K562 (cell line): ENCODE measurements at regions not wholly inside any gene's neighbourhood (a gene's known extent, or its start where the extent isn't known, plus 50 kb on each side); places are given as distances from the start of the nearest gene placed in this dataset.

ENCODE experiments used
- ATAC-seq: fragments of 200-7000 bp; cut with Tn5 transposase; 3 replicates; pipeline ENCODE4 v1.9.1; 2020; ENCODE audit warnings: moderate library complexity
- BruUV-seq: library from RNA; stranded (reverse); fragments of 400-500 nt; replicated peaks from 2 replicates; lab custom pipeline; 2021; lab: Mats Ljungman, UMichigan
- CTCF ChIA-PET: fragments of 300-600 bp; formaldehyde crosslinking; extraction: SDS; loops from one replicate; lab custom pipeline; 2021; ENCODE audit warnings: low intra/inter-chr PET ratio; lab: Yijun Ruan, JAX
- POLR2A ChIA-PET: fragments of 300-600, 350-650 bp; sonication (Branson Sonifier 250); formaldehyde crosslinking; extraction: SDS; loops from one replicate; lab custom pipeline; 2021; ENCODE audit warnings: antibody characterized with exemption, inconsistent platforms; lab: Yijun Ruan, JAX
- DNase-seq, 4 experiments: peaks; one replicate each; pipeline versions ENCODE4 v3.0.0 to v3.0.0-alpha.2; 2011 to 2018; ENCODE audit warnings: low spot score in 3 of 4, mixed read lengths in 3 of 4; ENCODE audit errors: extremely low read depth in 1 of 4
- FAIRE-seq: peaks from 2 replicates; lab custom pipeline; 2011; peaks lifted over from hg19 to GRCh38; lab: Jason Lieb, UNC
- H2AFZ ChIP-seq: 2 replicates; pipeline ENCODE4 v1.6.0; 2011; ENCODE audit warnings: low read depth, low read length, control low read depth, inconsistent platforms
- H3K27ac ChIP-seq: fragments of 200-600 bp; 3 replicates; pipeline ENCODE4 v1.8.0; 2011; ENCODE audit warnings: low read depth, mild to moderate bottlenecking, control low read depth, inconsistent platforms, low read length, moderate library complexity, mixed read lengths; ENCODE audit errors: extremely low read depth
- H3K27me3 ChIP-seq, 2 experiments: fragments of 300-600 bp in 1 of 2; 2 replicates in 1 of 2; 3 replicates in 1 of 2; pipeline versions ENCODE4 v1.6.0 to v1.8.0; 2011; ENCODE audit warnings: inconsistent platforms in 2 of 2, low read length in 2 of 2, mild to moderate bottlenecking in 1 of 2, mixed read lengths in 1 of 2, moderate library complexity in 1 of 2; ENCODE audit not compliant: control insufficient read depth in 2 of 2, insufficient read depth in 2 of 2
- H3K36me3 ChIP-seq: fragments of 300-600 bp; 3 replicates; pipeline ENCODE4 v1.8.0; 2011; ENCODE audit warnings: mild to moderate bottlenecking, low read length, inconsistent platforms; ENCODE audit not compliant: control insufficient read depth, insufficient read depth
- H3K4me1 ChIP-seq, 2 experiments: fragments of 200-600 bp in 1 of 2; replicated peaks in 1 of 2; 2 replicates in 1 of 2; 3 replicates in 1 of 2; pipeline versions ENCODE4 v1.5.1 to v1.8.0; 2011; ENCODE audit warnings: inconsistent platforms in 2 of 2, low read length in 2 of 2, mild to moderate bottlenecking in 1 of 2, mixed read lengths in 1 of 2, moderate library complexity in 1 of 2; ENCODE audit not compliant: control insufficient read depth in 2 of 2, insufficient read depth in 2 of 2
- H3K4me2 ChIP-seq: 2 replicates; pipeline ENCODE4 v1.6.1; 2011; ENCODE audit warnings: low read length, control low read depth, inconsistent platforms, mixed read lengths; ENCODE audit not compliant: insufficient read depth
- H3K4me3 ChIP-seq: fragments of 200-600 bp; sonication (generic), shearing (Covaris generic); 2 replicates; pipeline ENCODE4 v1.5.1; 2016; ENCODE audit warnings: control low read depth, inconsistent platforms
- H3K79me2 ChIP-seq: fragments of 200-600 bp; 3 replicates; pipeline ENCODE4 v1.8.0; 2011; ENCODE audit warnings: low read length, inconsistent platforms; ENCODE audit not compliant: control insufficient read depth, insufficient read depth
- H3K9ac ChIP-seq, 2 experiments: 2 replicates each; pipeline versions ENCODE4 v1.6.0 to v1.6.1; 2011; ENCODE audit warnings: low read depth in 2 of 2, low read length in 2 of 2, control low read depth in 1 of 2, inconsistent platforms in 1 of 2, mild to moderate bottlenecking in 1 of 2, mixed read lengths in 1 of 2; ENCODE audit not compliant: insufficient read depth in 1 of 2
- H3K9me1 ChIP-seq: one replicate; pipeline ENCODE4 v1.6.0; 2011; ENCODE audit warnings: inconsistent platforms, mild to moderate bottlenecking, low read length, moderate library complexity; ENCODE audit not compliant: control insufficient read depth, insufficient read depth
- H3K9me3 ChIP-seq: replicated peaks from 2 replicates; pipeline ENCODE4 v1.5.1; 2011; ENCODE audit warnings: low read depth, low read length, inconsistent platforms; ENCODE audit not compliant: control insufficient read depth, insufficient read depth
- H4K20me1 ChIP-seq: replicated peaks from 2 replicates; pipeline ENCODE4 v1.6.1; 2011; ENCODE audit warnings: low read length, inconsistent platforms, mixed read lengths; ENCODE audit not compliant: control insufficient read depth, insufficient read depth
- FOSL1 ChIP-seq: fragments of 200-800 bp; sonication (Bioruptor generic); conservative IDR thresholded peaks from 2 replicates; pipeline ENCODE4 v1.6.1; 2016; ENCODE audit warnings: missing genetic modification characterization, missing compliant biosample characterization
- GTF2F1 ChIP-seq: IDR thresholded peaks from 2 replicates; pipeline ENCODE4 v1.6.1; 2011; ENCODE audit warnings: low read depth, low read length, improper control_type of control experiment
- IFI16 ChIP-seq: fragments of 250-450 bp; sonication (Bioruptor Pico); IDR thresholded peaks from 2 replicates; pipeline ENCODE4 v2.1.2; 2022; ENCODE audit warnings: mild to moderate bottlenecking, inconsistent platforms
- MTA3 ChIP-seq: fragments of 450-650 bp; formaldehyde crosslinking; IDR thresholded peaks from 2 replicates; pipeline ENCODE4 v1.6.1; 2017; ENCODE audit warnings: mild to moderate bottlenecking, borderline replicate concordance
- NFE2L1 ChIP-seq: fragments of 450-650 bp; IDR thresholded peaks from 2 replicates; pipeline ENCODE4 v1.6.1; 2016; ENCODE audit warnings: missing genetic modification characterization, low read depth, mild to moderate bottlenecking, missing compliant biosample characterization, moderate library complexity, borderline replicate concordance
- PREB ChIP-seq: sonication (generic); formaldehyde crosslinking; IDR thresholded peaks from 2 replicates; pipeline ENCODE4 v1.8.1; 2023; ENCODE audit warnings: mild to moderate bottlenecking, missing genetic modification reagents
- TBL1XR1 ChIP-seq, 2 experiments: IDR thresholded peaks; 2 replicates each; pipeline ENCODE4 v1.6.1; 2012; ENCODE audit warnings: improper control_type of control experiment in 2 of 2, low read length in 2 of 2, mild to moderate bottlenecking in 1 of 2
- ZNF41 ChIP-seq: fragments of 250-450 bp; sonication (Bioruptor Pico); conservative IDR thresholded peaks from 2 replicates; pipeline ENCODE4 v1.4.0; 2020; ENCODE audit warnings: mild to moderate bottlenecking
- ZNF695 ChIP-seq: fragments of 450-650 bp; formaldehyde crosslinking; IDR thresholded peaks from 2 replicates; pipeline ENCODE4 v1.4.0; 2020; ENCODE audit warnings: mild to moderate bottlenecking, moderate library complexity
- ZNF830 ChIP-seq: fragments of 250-450 bp; sonication (Bioruptor Pico); IDR thresholded peaks from 2 replicates; pipeline ENCODE4 v1.5.0; 2021; ENCODE audit warnings: mild to moderate bottlenecking
- ZSCAN29 ChIP-seq: fragments of 450-650 bp; IDR thresholded peaks from 2 replicates; pipeline ENCODE4 v1.6.1; 2017
- WGBS: fragments of 100-300 bp; shearing (Covaris generic); methylation state at CpG from one replicate; pipeline ENCODE4 v1.1.6; 2016; ENCODE audit warnings: low coverage, mixed read lengths; ENCODE audit not compliant: insufficient coverage; ENCODE audit errors: missing lambda C conversion rate; 5-methylcytosine and 5-hydroxymethylcytosine counted together
- in situ Hi-C: fragments of 300-500 bp; cut with MboI; formaldehyde crosslinking; loops from 4 replicates; pipeline ENCODE4 v1.15.0; 2018; ENCODE audit warnings: inconsistent platforms, mixed read lengths
- intact Hi-C: fragments of 100-400 bp; cut with micrococcal nuclease; formaldehyde crosslinking; loops from 2 replicates; pipeline ENCODE4 v1.14.2; 2022
- TF ChIP-seq, protein P1 (sequence below): fragments of 250-450 bp; sonication (Bioruptor Pico); IDR thresholded peaks from 2 replicates; pipeline ENCODE4 v1.5.0; 2020; ENCODE audit warnings: mild to moderate bottlenecking, borderline replicate concordance

DNA sequence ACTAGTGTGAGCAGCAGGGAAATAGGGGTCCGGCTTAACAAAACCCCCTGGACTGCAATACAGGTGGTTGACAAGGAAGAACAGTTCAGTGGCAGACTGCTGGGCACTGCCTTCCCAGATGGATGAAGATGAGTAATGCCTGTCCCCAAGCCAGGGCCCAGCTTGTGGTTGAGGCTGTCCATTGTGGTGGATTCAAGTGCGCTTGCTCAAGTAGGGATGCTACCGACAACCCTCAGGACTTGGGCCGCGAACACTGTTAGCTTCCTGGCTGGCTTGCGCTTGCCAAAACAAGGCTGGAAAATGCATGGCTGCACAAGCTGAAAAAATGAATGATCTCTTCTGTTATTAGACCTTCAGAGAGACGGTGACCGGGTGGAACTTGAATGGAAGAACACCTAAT is 116.1 kb upstream of the ACBD5 start:
- POLR2A ChIA-PET = no interaction called here
- no peak overlapping the region for H3K4me2 ChIP-seq
- DNase-seq (no peak), FAIRE-seq (no peak), ATAC-seq (no peak)
- H3K9me1 ChIP-seq = no peaks in the 10 kb centered on the region
- peaks cover 0 to 2% of the 10 kb centered on the region in 2 experiments; a peak in 2 of 5 replicates for H3K27me3 ChIP-seq
- no peak overlapping the region for H2AFZ ChIP-seq
- no peaks in the 10 kb centered on the region; a peak in 1 of 5 replicates for H3K4me1 ChIP-seq
- no peak for TF ChIP-seq IFI16 (CRISPR knock-in tag)
- TF ChIP-seq GTF2F1 = no peak
- no peak for TF ChIP-seq ZSCAN29
- no TSS peak for BruUV-seq
- in situ Hi-C loops (loop anchor here (5.0 kb wide), 1 partner anchor 464 kb away; no protein-coding TSS in a partner anchor), intact Hi-C loops (loop anchor here (10.0 kb wide), 1 partner anchor 632 kb away; no protein-coding TSS in a partner anchor)
- CTCF ChIA-PET = interaction anchor here (0.6 kb wide), 1 partner anchor 187 kb away, joined by 3 read pairs; no protein-coding TSS in a partner anchor
- 19% methylated on average over 8 of the region's 8 CpGs for WGBS
- H3K9me3 ChIP-seq = no peaks in the 10 kb centered on the region
- no peaks in the 10 kb centered on the region for H3K79me2 ChIP-seq
- H3K4me3 ChIP-seq = no peak overlapping the region
- H4K20me1 ChIP-seq = no peaks in the 10 kb centered on the region
- no peak overlapping the region for H3K9ac ChIP-seq
- no peaks in the 10 kb centered on the region for H3K36me3 ChIP-seq
- no peak overlapping the region for H3K27ac ChIP-seq

- FAIRE-seq (no peak), DNase-seq (no peak), ATAC-seq (no peak)
- Histone ChIP-seq H3K9me3 (no peaks in the 10 kb centered on the region), H3K4me3 (no peak overlapping the region), H3K9ac (no peak overlapping the region), H3K9me1 (no peaks in the 10 kb centered on the region), H4K20me1 (no peaks in the 10 kb centered on the region), H3K27ac (no peak overlapping the region), H2AFZ (no peak overlapping the region), H3K4me2 (no peak overlapping the region), H3K36me3 (no peaks in the 10 kb centered on the region), H3K4me1 (no peaks in the 10 kb centered on the region; a peak in 1 of 5 replicates), H3K27me3 (peaks cover 0 to 2% of the 10 kb centered on the region in 2 experiments; a peak in 3 of 5 replicates), H3K79me2 (no peaks in the 10 kb centered on the region)
- no TSS peak for BruUV-seq
- POLR2A ChIA-PET = interaction anchor here (0.6 kb wide), 1 partner anchor 436 kb away, joined by 3 read pairs; no protein-coding TSS in a partner anchor
- CTCF ChIA-PET = interaction anchor here (0.6 kb wide), 1 partner anchor 188 kb away, joined by 3 read pairs; no protein-coding TSS in a partner anchor
- intact Hi-C loops = loop anchor here (10.0 kb wide), 1 partner anchor 631 kb away; no protein-coding TSS in a partner anchor
- in situ Hi-C loops = loop anchor here (5.0 kb wide), 1 partner anchor 464 kb away; no protein-coding TSS in a partner anchor
- 47% methylated on average over 6 of the region's 7 CpGs for WGBS
- no peak for TF ChIP-seq ZNF830 (CRISPR knock-in tag)
- no peak for TF ChIP-seq NFE2L1 (tag)
- no peak for TF ChIP-seq ZNF41 (CRISPR knock-in tag)
- no peak for TF ChIP-seq MTA3
- no peak for TF ChIP-seq TBL1XR1 (IDR thresholded peaks at IDR 0.05; ENCODE audit: low read length in 2 of 2)
- no peak for TF ChIP-seq FOSL1 (tag)
- TF ChIP-seq, protein P1, sequence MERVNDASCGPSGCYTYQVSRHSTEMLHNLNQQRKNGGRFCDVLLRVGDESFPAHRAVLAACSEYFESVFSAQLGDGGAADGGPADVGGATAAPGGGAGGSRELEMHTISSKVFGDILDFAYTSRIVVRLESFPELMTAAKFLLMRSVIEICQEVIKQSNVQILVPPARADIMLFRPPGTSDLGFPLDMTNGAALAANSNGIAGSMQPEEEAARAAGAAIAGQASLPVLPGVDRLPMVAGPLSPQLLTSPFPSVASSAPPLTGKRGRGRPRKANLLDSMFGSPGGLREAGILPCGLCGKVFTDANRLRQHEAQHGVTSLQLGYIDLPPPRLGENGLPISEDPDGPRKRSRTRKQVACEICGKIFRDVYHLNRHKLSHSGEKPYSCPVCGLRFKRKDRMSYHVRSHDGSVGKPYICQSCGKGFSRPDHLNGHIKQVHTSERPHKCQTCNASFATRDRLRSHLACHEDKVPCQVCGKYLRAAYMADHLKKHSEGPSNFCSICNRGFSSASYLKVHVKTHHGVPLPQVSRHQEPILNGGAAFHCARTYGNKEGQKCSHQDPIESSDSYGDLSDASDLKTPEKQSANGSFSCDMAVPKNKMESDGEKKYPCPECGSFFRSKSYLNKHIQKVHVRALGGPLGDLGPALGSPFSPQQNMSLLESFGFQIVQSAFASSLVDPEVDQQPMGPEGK = no peak
- no peak for TF ChIP-seq ZNF695 (CRISPR knock-in tag)
- no peak for TF ChIP-seq PREB
Observed at GRCh38 chr10:27355918-27356573, 115.4 kb upstream of the ACBD5 start.
